GM23338 (cell line): ENCODE measurements at regions not wholly inside any gene's neighbourhood (a gene's known extent, or its start where the extent isn't known, plus 50 kb on each side); places are given as distances from the start of the nearest gene placed in this dataset.

ENCODE experiments used
- ATAC-seq: fragments of 200-7000 bp; cut with Tn5 transposase; 3 replicates; pipeline ENCODE4 v1.9.1; 2020
- DNase-seq: peaks from one replicate; pipeline ENCODE4 v3.0.0-alpha.2; 2015; ENCODE audit warnings: low spot score
- H2AFZ ChIP-seq: fragments of 200-600 bp; sonication (generic); 2 replicates; pipeline ENCODE4 v1.8.0; 2016; ENCODE audit warnings: antibody characterized with exemption, mild to moderate bottlenecking, moderate library complexity
- H3F3A ChIP-seq: fragments of 200-600 bp; sonication (generic); replicated peaks from 2 replicates; pipeline ENCODE4 v1.8.0; 2017; ENCODE audit warnings: antibody characterized with exemption, mixed run types, low read depth
- H3K27ac ChIP-seq: fragments of 200-600 bp; sonication (generic); 2 replicates; pipeline ENCODE4 v1.6.1; 2016; ENCODE audit warnings: low read depth
- H3K27me3 ChIP-seq: fragments of 200-600 bp; sonication (generic); 2 replicates; pipeline ENCODE4 v1.8.0; 2016; ENCODE audit warnings: mild to moderate bottlenecking, mixed run types, moderate library complexity; ENCODE audit not compliant: insufficient read depth
- H3K36me3 ChIP-seq: fragments of 200-600 bp; sonication (generic); 2 replicates; pipeline ENCODE4 v1.8.0; 2016; ENCODE audit warnings: mild to moderate bottlenecking; ENCODE audit not compliant: insufficient read depth
- H3K4me1 ChIP-seq: fragments of 200-600 bp; sonication (generic); 2 replicates; pipeline ENCODE4 v1.8.0; 2016; ENCODE audit warnings: mild to moderate bottlenecking, moderate library complexity; ENCODE audit not compliant: insufficient read depth
- H3K4me2 ChIP-seq: fragments of 200-600 bp; sonication (generic); 2 replicates; pipeline ENCODE4 v1.7.1; 2017; ENCODE audit warnings: mixed run types
- H3K4me3 ChIP-seq: fragments of 200-600 bp; sonication (generic); 2 replicates; pipeline ENCODE4 v1.6.1; 2016; ENCODE audit warnings: mixed run types
- H3K79me2 ChIP-seq: fragments of 200-600 bp; sonication (generic); replicated peaks from 2 replicates; pipeline ENCODE4 v1.8.0; 2017; ENCODE audit warnings: mild to moderate bottlenecking; ENCODE audit not compliant: insufficient read depth
- H3K9me2 ChIP-seq: fragments of 200-600 bp; sonication (generic); 2 replicates; pipeline ENCODE4 v1.8.0; 2017; ENCODE audit not compliant: insufficient read depth
- H4K20me1 ChIP-seq: fragments of 200-600 bp; sonication (generic); replicated peaks from 2 replicates; pipeline ENCODE4 v1.8.0; 2017; ENCODE audit warnings: mild to moderate bottlenecking; ENCODE audit not compliant: insufficient read depth
- H3K27ac Mint-ChIP-seq: 2 replicates; pipeline ENCODE4 v1.8.0; 2020; ENCODE audit warnings: inconsistent platforms, mild to moderate bottlenecking, moderate library complexity, mixed read lengths
- H3K27me3 Mint-ChIP-seq: 3 replicates; pipeline ENCODE4 v1.8.0; 2022; ENCODE audit warnings: low read depth, mild to moderate bottlenecking, moderate library complexity, mixed read lengths, inconsistent platforms; ENCODE audit not compliant: insufficient read depth, poor library complexity
- H3K36me3 Mint-ChIP-seq: 3 replicates; pipeline ENCODE4 v1.8.0; 2021; ENCODE audit warnings: low read depth, mild to moderate bottlenecking, inconsistent platforms, moderate library complexity, mixed read lengths
- H3K4me1 Mint-ChIP-seq: 3 replicates; pipeline ENCODE4 v1.8.0; 2020; ENCODE audit warnings: mild to moderate bottlenecking, inconsistent platforms, mixed read lengths
- H3K4me3 Mint-ChIP-seq: 3 replicates; pipeline ENCODE4 v1.8.0; 2021; ENCODE audit warnings: moderate library complexity, mild to moderate bottlenecking, inconsistent platforms, mixed read lengths
- H3K9me3 Mint-ChIP-seq: 3 replicates; pipeline ENCODE4 v1.8.0; 2020; ENCODE audit warnings: moderate library complexity, mild to moderate bottlenecking, inconsistent platforms, mixed read lengths
- EZH2 ChIP-seq: fragments of 200-600 bp; sonication (generic); IDR thresholded peaks from one replicate; pipeline ENCODE4 v1.8.0; 2017; ENCODE audit warnings: antibody characterized with exemption, mild to moderate bottlenecking, low read depth; ENCODE audit not compliant: unreplicated experiment
- EZH2phosphoT487 ChIP-seq: fragments of 200-600 bp; sonication (generic); IDR thresholded peaks from one replicate; pipeline ENCODE4 v1.8.1; 2018; ENCODE audit warnings: antibody characterized with exemption; ENCODE audit not compliant: unreplicated experiment
- JUNB ChIP-seq: IDR thresholded peaks from one replicate; pipeline ENCODE4 v1.6.1; 2016; ENCODE audit warnings: antibody characterized with exemption; ENCODE audit not compliant: unreplicated experiment
- ZNF331 ChIP-seq: fragments of 250-450 bp; sonication (Bioruptor Pico); IDR thresholded peaks from 2 replicates; pipeline ENCODE4 v1.5.0; 2020; ENCODE audit warnings: low read depth, mild to moderate bottlenecking, moderate library complexity
- ZNF462 ChIP-seq: fragments of 250-450 bp; sonication (Bioruptor Pico); IDR thresholded peaks from 2 replicates; pipeline ENCODE4 v1.5.0; 2020; ENCODE audit warnings: mild to moderate bottlenecking, moderate library complexity
- TF ChIP-seq, protein P1 (sequence below): IDR thresholded peaks from 2 replicates; pipeline ENCODE4 v1.6.1; 2016; ENCODE audit warnings: antibody characterized with exemption

DNA sequence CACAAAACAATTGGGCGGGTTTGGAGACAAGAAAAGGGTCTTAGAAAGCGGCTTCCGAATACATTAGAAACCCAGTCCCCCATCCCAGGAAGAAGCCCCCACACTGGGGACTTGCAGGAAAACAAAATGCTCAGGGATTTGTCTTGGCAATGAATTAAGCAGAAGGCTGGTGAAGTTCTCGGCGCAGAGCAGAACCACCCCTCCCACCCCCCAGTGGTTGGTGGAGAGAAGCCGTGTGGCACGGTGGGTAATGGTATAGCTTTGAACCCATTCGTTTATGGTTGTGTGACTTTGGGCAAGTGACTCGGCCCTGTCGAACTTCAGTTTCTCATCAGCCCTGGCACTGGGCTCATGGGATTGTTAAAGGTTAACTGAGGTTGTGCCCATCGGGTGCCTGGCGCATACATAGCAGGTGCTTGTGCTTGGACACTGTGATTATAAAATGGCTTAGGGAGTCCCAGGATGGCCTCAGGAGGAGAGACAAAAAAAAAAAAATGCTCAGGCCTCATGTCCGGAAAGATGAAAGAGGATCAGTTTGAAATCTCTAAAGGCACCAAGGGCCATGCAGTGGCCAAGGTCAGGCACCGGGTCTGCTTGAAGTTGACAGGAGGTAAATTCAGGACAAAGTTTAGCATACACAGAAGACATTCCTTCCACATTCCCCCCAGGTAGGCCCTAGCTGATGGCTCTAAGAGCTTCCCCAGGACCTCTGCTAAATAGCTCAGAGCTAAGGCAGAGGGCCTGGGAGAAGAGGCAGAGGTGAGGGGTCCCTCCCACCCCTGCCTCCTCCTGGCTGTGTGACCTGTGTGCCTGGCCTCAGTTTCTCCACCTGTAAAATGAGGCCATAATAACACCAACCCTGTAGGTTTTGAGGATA is 120.1 kb upstream of the PTPN1 start (continued):
- TF ChIP-seq ZNF462 (CRISPR knock-in tag) = no peak
- no peak for TF ChIP-seq EZH2
- TF ChIP-seq, protein P1, sequence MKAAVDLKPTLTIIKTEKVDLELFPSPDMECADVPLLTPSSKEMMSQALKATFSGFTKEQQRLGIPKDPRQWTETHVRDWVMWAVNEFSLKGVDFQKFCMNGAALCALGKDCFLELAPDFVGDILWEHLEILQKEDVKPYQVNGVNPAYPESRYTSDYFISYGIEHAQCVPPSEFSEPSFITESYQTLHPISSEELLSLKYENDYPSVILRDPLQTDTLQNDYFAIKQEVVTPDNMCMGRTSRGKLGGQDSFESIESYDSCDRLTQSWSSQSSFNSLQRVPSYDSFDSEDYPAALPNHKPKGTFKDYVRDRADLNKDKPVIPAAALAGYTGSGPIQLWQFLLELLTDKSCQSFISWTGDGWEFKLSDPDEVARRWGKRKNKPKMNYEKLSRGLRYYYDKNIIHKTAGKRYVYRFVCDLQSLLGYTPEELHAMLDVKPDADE = no peak
- no peak for TF ChIP-seq ZNF331 (CRISPR knock-in tag)
- no peak for TF ChIP-seq JUNB
- no peak for TF ChIP-seq EZH2phosphoT487

- Histone ChIP-seq H4K20me1 (no peaks in the 10 kb centered on the region), H3K36me3 (no peaks in the 10 kb centered on the region), H3F3A (no peaks in the 10 kb centered on the region), H3K27ac (no peak overlapping the region), H3K79me2 (no peaks in the 10 kb centered on the region), H3K27me3 (no peaks in the 10 kb centered on the region), H3K4me1 (no peaks in the 10 kb centered on the region), H3K9me2 (no peaks in the 10 kb centered on the region), H2AFZ (no peak overlapping the region), H3K4me3 (no peak overlapping the region), H3K4me2 (no peak overlapping the region)
- H3K36me3 Mint-ChIP-seq = no peaks in the 10 kb centered on the region
- H3K9me3 Mint-ChIP-seq = no peaks in the 10 kb centered on the region
- no peak overlapping the region for H3K27ac Mint-ChIP-seq
- DNase-seq (no peak), ATAC-seq (no peak)
- no peaks in the 10 kb centered on the region; the same call in 2 of the 3 replicates for H3K4me1 Mint-ChIP-seq
- no peak overlapping the region for H3K4me3 Mint-ChIP-seq
- H3K27me3 Mint-ChIP-seq = peaks cover 8% of the 10 kb centered on the region
- TF ChIP-seq, protein P1 = no peak
- TF ChIP-seq JUNB = no peak
Observed at GRCh38 chr20:50390685-50391443, 119.3 kb upstream of the PTPN1 start.
